ENCODE measurements at regions not wholly inside any gene's neighbourhood (a gene's known extent, or its start where the extent isn't known, plus 50 kb on each side); places are given as distances from the start of the nearest gene placed in this dataset.

DNA sequence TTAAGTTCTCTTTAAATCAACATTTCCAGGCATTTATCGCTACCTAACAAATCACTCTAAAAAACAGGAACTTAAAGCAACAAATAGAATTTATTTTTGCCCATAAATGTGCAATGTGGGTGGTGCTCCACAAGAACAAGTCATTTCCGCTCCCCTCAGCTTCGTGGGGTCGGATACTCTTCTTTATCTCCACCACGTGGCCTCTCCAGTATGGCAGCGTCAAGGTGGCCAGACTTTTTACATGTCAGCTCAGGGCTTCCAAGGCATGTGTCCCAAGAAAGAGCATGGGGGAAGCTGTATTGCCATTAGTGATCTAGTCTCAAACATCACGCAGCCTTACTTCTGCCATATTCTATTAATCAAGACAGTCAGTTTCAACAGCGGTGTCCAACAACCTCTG, 249.2 kb upstream of the NOCT start:
- H2BK5ac ChIP-seq (ENCODE audit: low read length): no peak overlapping the region
- no CpG with 5 or more reads among the region's 8 CpGs for whole genome bisulfite sequencing, 2 donors (ENCODE audit: extremely low coverage in 2 of 2, insufficient read length in 2 of 2, insufficient replicate concordance in 1 of 2)

GRCh38 chr4:138765442-138765841, 250.1 kb upstream of the NOCT start:
- Histone ChIP-seq H3K4me2 (ENCODE audit: insufficient read depth, low read length, poor library complexity, severe bottlenecking) (no peak overlapping the region), H2BK5ac (ENCODE audit: low read length) (no peak overlapping the region), H3K36me3 (replicated peaks in 1 of 2; ENCODE audit: control insufficient read depth in 2 of 2, insufficient read depth in 2 of 2, low read length in 2 of 2) (no peaks in the 10 kb centered on the region), H4K8ac (ENCODE audit: low read depth, low read length) (no peak overlapping the region), H3K4ac (ENCODE audit: low read length) (no peak overlapping the region), H3K23ac (ENCODE audit: low read depth, low read length, poor library complexity) (no peak overlapping the region), H2BK12ac (ENCODE audit: low read length) (no peak overlapping the region), H3K4me1 (ENCODE audit: control insufficient read depth in 2 of 2, insufficient read depth in 1 of 2, low read depth in 1 of 2, low read length in 2 of 2) (no peaks in the 10 kb centered on the region), H3K4me3 (ENCODE audit: low read length in 2 of 2) (no peak overlapping the region), H3K27me3 (ENCODE audit: control insufficient read depth in 3 of 3, insufficient read depth in 3 of 3, low read depth in 1 of 3, low read length in 3 of 3) (no peaks in the 10 kb centered on the region), H4K91ac (ENCODE audit: low read depth, low read length, poor library complexity) (no peak overlapping the region), H2BK15ac (ENCODE audit: low read length) (no peak overlapping the region), H2AFZ (ENCODE audit: low read length) (no peak overlapping the region), H3K9me3 (replicated peaks in 1 of 2; ENCODE audit: control insufficient read depth in 2 of 2, insufficient read depth in 1 of 2, low read depth in 1 of 2, low read length in 2 of 2) (no peaks in the 10 kb centered on the region), H3K14ac (ENCODE audit: low read length) (no peak overlapping the region), H3K79me1 (ENCODE audit: low read depth, low read length) (no peaks in the 10 kb centered on the region), H2BK120ac (ENCODE audit: low read depth, low read length) (no peak overlapping the region), H2AK5ac (ENCODE audit: low read depth, low read length) (no peak overlapping the region), H3K9ac (ENCODE audit: low read depth, low read length, poor library complexity) (no peak overlapping the region), H3K18ac (ENCODE audit: low read length) (no peak overlapping the region), H3K27ac (replicated peaks; ENCODE audit: low read length) (no peak overlapping the region)
- DNase-seq (ENCODE audit: low spot score): no peak
- WGBS, 2 donors (ENCODE audit: extremely low coverage in 2 of 2, insufficient read length in 2 of 2, insufficient replicate concordance in 1 of 2): no CpG with 5 or more reads among the region's 3 CpGs

More for the DNA sequence above, 249.2 kb upstream of the NOCT start:
- Histone ChIP-seq H3K79me1 (ENCODE audit: low read depth, low read length) (no peaks in the 10 kb centered on the region), H4K91ac (ENCODE audit: low read depth, low read length, poor library complexity) (no peak overlapping the region), H2AFZ (ENCODE audit: low read length) (no peak overlapping the region), H3K4me3 (ENCODE audit: low read length in 2 of 2) (no peak overlapping the region), H3K27ac (replicated peaks; ENCODE audit: low read length) (no peak overlapping the region), H3K23ac (ENCODE audit: low read depth, low read length, poor library complexity) (no peak overlapping the region), H3K36me3 (replicated peaks in 1 of 2; ENCODE audit: control insufficient read depth in 2 of 2, insufficient read depth in 2 of 2, low read length in 2 of 2) (no peaks in the 10 kb centered on the region), H3K14ac (ENCODE audit: low read length) (no peak overlapping the region), H3K9me3 (replicated peaks in 1 of 2; ENCODE audit: control insufficient read depth in 2 of 2, insufficient read depth in 1 of 2, low read depth in 1 of 2, low read length in 2 of 2) (no peaks in the 10 kb centered on the region), H3K18ac (ENCODE audit: low read length) (no peak overlapping the region), H3K4me1 (ENCODE audit: control insufficient read depth in 2 of 2, insufficient read depth in 1 of 2, low read depth in 1 of 2, low read length in 2 of 2) (no peaks in the 10 kb centered on the region), H3K4ac (ENCODE audit: low read length) (no peak overlapping the region), H3K4me2 (ENCODE audit: insufficient read depth, low read length, poor library complexity, severe bottlenecking) (no peak overlapping the region), H2BK15ac (ENCODE audit: low read length) (no peak overlapping the region), H3K27me3 (ENCODE audit: control insufficient read depth in 3 of 3, insufficient read depth in 3 of 3, low read depth in 1 of 3, low read length in 3 of 3) (no peaks in the 10 kb centered on the region), H4K8ac (ENCODE audit: low read depth, low read length) (no peak overlapping the region), H2BK120ac (ENCODE audit: low read depth, low read length) (no peak overlapping the region), H2BK12ac (ENCODE audit: low read length) (no peak overlapping the region), H3K9ac (ENCODE audit: low read depth, low read length, poor library complexity) (no peak overlapping the region), H2AK5ac (ENCODE audit: low read depth, low read length) (no peak overlapping the region)
- DNase-seq (ENCODE audit: low spot score): no peak

- no peak overlapping the region for H3K4ac ChIP-seq (ENCODE audit: low read length)
- no peak overlapping the region for H2AFZ ChIP-seq (ENCODE audit: low read length)
- no peak overlapping the region for H2BK15ac ChIP-seq (ENCODE audit: low read length)
- no CpG with 5 or more reads among the region's 1 CpG for WGBS, 2 donors (ENCODE audit: extremely low coverage in 2 of 2, insufficient read length in 2 of 2, insufficient replicate concordance in 1 of 2)
- DNase-seq (ENCODE audit: low spot score): no peak
- no peak overlapping the region for H2BK12ac ChIP-seq (ENCODE audit: low read length)
- H3K9me3 ChIP-seq (replicated peaks in 1 of 2; ENCODE audit: control insufficient read depth in 2 of 2, insufficient read depth in 1 of 2, low read depth in 1 of 2, low read length in 2 of 2): no peaks in the 10 kb centered on the region
- no peaks in the 10 kb centered on the region for H3K27me3 ChIP-seq (ENCODE audit: control insufficient read depth in 3 of 3, insufficient read depth in 3 of 3, low read depth in 1 of 3, low read length in 3 of 3)
- no peak overlapping the region for H3K23ac ChIP-seq (ENCODE audit: low read depth, low read length, poor library complexity)
- H3K79me1 ChIP-seq (ENCODE audit: low read depth, low read length): no peaks in the 10 kb centered on the region
- H2BK120ac ChIP-seq (ENCODE audit: low read depth, low read length): no peak overlapping the region
- H3K9ac ChIP-seq (ENCODE audit: low read depth, low read length, poor library complexity): no peak overlapping the region
- H3K36me3 ChIP-seq (replicated peaks in 1 of 2; ENCODE audit: control insufficient read depth in 2 of 2, insufficient read depth in 2 of 2, low read length in 2 of 2): no peaks in the 10 kb centered on the region
- H3K14ac ChIP-seq (ENCODE audit: low read length): no peak overlapping the region
- peaks cover 0 to 3% of the 10 kb centered on the region in 2 donors for H3K4me1 ChIP-seq (ENCODE audit: control insufficient read depth in 2 of 2, insufficient read depth in 1 of 2, low read depth in 1 of 2, low read length in 2 of 2)
- no peak overlapping the region for H3K27ac ChIP-seq (replicated peaks; ENCODE audit: low read length)
- no peak overlapping the region for H3K18ac ChIP-seq (ENCODE audit: low read length)
- H4K8ac ChIP-seq (ENCODE audit: low read depth, low read length): no peak overlapping the region
- H3K4me3 ChIP-seq (ENCODE audit: low read length in 2 of 2): no peak overlapping the region
- no peak overlapping the region for H3K4me2 ChIP-seq (ENCODE audit: insufficient read depth, low read length, poor library complexity, severe bottlenecking)
- no peak overlapping the region for H2AK5ac ChIP-seq (ENCODE audit: low read depth, low read length)
- no peak overlapping the region for H4K91ac ChIP-seq (ENCODE audit: low read depth, low read length, poor library complexity)
- no peak overlapping the region for H2BK5ac ChIP-seq (ENCODE audit: low read length)
These were observed 253.9 kb upstream of the NOCT start for GRCh38 chr4:138761638-138762220.

GRCh38 chr4:138759554-138759902, 256.1 kb upstream of the NOCT start:
- no peak overlapping the region for H2BK5ac ChIP-seq (ENCODE audit: low read length)
- H3K79me1 ChIP-seq (ENCODE audit: low read depth, low read length): no peaks in the 10 kb centered on the region
- peaks cover 0 to 3% of the 10 kb centered on the region in 2 donors for H3K4me1 ChIP-seq (ENCODE audit: control insufficient read depth in 2 of 2, insufficient read depth in 1 of 2, low read depth in 1 of 2, low read length in 2 of 2)
- H3K9ac ChIP-seq (ENCODE audit: low read depth, low read length, poor library complexity): no peak overlapping the region
- no peak for DNase-seq (ENCODE audit: low spot score)
- no peak overlapping the region for H3K14ac ChIP-seq (ENCODE audit: low read length)
- no peak overlapping the region for H4K8ac ChIP-seq (ENCODE audit: low read depth, low read length)
- no peak overlapping the region for H3K4me2 ChIP-seq (ENCODE audit: insufficient read depth, low read length, poor library complexity, severe bottlenecking)
- no peak overlapping the region for H2AFZ ChIP-seq (ENCODE audit: low read length)
- no CpG with 5 or more reads among the region's 2 CpGs for WGBS, 2 donors (ENCODE audit: extremely low coverage in 2 of 2, insufficient read length in 2 of 2, insufficient replicate concordance in 1 of 2)
- no peak overlapping the region for H2AK5ac ChIP-seq (ENCODE audit: low read depth, low read length)
- H4K91ac ChIP-seq (ENCODE audit: low read depth, low read length, poor library complexity): no peak overlapping the region
- no peak overlapping the region for H3K27ac ChIP-seq (replicated peaks; ENCODE audit: low read length)
- H2BK15ac ChIP-seq (ENCODE audit: low read length): no peak overlapping the region
- H3K23ac ChIP-seq (ENCODE audit: low read depth, low read length, poor library complexity): no peak overlapping the region
- H3K18ac ChIP-seq (ENCODE audit: low read length): no peak overlapping the region
- H3K4ac ChIP-seq (ENCODE audit: low read length): no peak overlapping the region
- H2BK120ac ChIP-seq (ENCODE audit: low read depth, low read length): no peak overlapping the region
- no peak overlapping the region for H2BK12ac ChIP-seq (ENCODE audit: low read length)
- no peaks in the 10 kb centered on the region for H3K27me3 ChIP-seq (ENCODE audit: control insufficient read depth in 3 of 3, insufficient read depth in 3 of 3, low read depth in 1 of 3, low read length in 3 of 3)
- H3K4me3 ChIP-seq (ENCODE audit: low read length in 2 of 2): no peak overlapping the region
- H3K36me3 ChIP-seq (replicated peaks in 1 of 2; ENCODE audit: control insufficient read depth in 2 of 2, insufficient read depth in 2 of 2, low read length in 2 of 2): no peaks in the 10 kb centered on the region
- no peaks in the 10 kb centered on the region for H3K9me3 ChIP-seq (replicated peaks in 1 of 2; ENCODE audit: control insufficient read depth in 2 of 2, insufficient read depth in 1 of 2, low read depth in 1 of 2, low read length in 2 of 2)

Measured in neuronal stem cell (in vitro differentiated cells).